ENCODE measurements at regions not wholly inside any gene's neighbourhood (a gene's known extent, or its start where the extent isn't known, plus 50 kb on each side); places are given as distances from the start of the nearest gene placed in this dataset.

DNA sequence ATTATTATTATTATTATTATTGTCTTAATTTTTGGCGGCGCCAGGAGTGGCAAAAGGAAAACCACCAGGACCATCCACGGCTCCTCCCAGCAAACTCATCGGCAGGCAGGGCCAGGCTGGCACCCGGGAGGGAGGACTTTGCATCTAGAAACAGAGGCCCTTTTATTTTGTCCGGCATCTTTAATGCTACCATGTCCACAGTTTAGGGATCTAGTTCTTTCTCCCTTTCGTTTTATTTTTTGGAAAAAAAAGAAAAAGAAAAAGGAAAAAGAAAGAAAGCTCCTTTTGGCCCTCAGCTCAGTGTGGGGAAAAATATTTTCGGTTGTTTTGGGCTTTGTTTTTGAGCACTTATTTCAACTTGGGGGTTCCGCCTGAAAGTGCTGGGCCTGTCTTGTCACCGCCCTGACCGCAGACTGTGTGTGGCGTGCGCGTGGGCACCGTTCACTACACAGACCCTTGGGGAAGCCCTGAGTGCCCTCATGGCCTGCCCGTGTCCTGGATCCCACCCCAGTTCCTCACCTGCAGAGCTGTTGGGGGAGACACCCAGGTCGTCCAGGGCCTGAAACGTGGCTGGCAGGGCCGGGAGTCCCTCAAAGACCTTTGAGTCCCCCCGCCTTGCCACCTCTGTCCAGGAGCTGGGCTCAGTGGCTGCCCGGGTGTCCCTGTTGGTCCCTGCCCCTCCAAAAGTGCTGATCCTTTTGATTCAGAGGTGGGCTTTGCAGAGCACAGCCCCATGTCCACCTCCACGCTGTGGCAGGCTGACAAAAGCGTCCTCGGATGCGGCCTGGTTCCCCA, 69.1 kb upstream of the PPARA start:
- Histone ChIP-seq H3K4me1 (peaks cover 1 to 27% of the 10 kb centered on the region in 2 donors), H3K9me3 (no peaks in the 10 kb centered on the region), H3K27ac (peak overlapping the region; percentile 99 to 100), H3K36me3 (no peaks in the 10 kb centered on the region), H3K4me3 (peak overlapping the region; percentile 88 to 94), H3K27me3 (no peaks in the 10 kb centered on the region)
- TF ChIP-seq, protein P1, sequence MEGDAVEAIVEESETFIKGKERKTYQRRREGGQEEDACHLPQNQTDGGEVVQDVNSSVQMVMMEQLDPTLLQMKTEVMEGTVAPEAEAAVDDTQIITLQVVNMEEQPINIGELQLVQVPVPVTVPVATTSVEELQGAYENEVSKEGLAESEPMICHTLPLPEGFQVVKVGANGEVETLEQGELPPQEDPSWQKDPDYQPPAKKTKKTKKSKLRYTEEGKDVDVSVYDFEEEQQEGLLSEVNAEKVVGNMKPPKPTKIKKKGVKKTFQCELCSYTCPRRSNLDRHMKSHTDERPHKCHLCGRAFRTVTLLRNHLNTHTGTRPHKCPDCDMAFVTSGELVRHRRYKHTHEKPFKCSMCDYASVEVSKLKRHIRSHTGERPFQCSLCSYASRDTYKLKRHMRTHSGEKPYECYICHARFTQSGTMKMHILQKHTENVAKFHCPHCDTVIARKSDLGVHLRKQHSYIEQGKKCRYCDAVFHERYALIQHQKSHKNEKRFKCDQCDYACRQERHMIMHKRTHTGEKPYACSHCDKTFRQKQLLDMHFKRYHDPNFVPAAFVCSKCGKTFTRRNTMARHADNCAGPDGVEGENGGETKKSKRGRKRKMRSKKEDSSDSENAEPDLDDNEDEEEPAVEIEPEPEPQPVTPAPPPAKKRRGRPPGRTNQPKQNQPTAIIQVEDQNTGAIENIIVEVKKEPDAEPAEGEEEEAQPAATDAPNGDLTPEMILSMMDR (IDR thresholded peaks at IDR 0.05) = no peak
- no peak for TF ChIP-seq POLR2A (IDR thresholded peaks at IDR 0.05)
- intact Hi-C loops (cut with DNase I; ENCODE audit: low total_unique reads) = no loop called here
- DNase-seq = peak; percentile 30 to 46

DNA sequence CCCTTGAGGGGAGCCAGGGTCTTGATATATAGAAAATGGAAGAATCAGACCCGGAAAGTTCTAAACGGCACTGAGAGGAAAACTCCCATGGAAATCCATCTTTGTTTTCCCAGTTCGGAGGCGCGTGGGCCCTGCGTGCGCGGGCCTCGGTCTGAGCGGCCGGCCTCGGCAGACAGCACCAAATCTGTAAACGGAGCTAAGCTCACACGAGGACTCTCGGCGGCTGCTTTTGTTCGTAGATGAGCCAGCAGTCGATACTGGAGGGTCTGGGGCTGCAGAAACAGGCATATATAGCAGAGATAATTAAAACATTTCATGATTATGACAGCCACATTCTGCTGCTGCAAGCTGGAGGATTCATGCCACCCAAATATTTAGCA, 68.5 kb upstream of the PPARA start:
- intact Hi-C loops (cut with DNase I; ENCODE audit: low total_unique reads) = no loop called here
- Histone ChIP-seq H3K36me3 (no peaks in the 10 kb centered on the region), H3K27ac (peak overlapping the region; percentile 99 to 100), H3K4me3 (peak overlapping the region; percentile 88 to 94), H3K27me3 (no peaks in the 10 kb centered on the region), H3K4me1 (peaks cover 7 to 30% of the 10 kb centered on the region in 2 donors), H3K9me3 (no peaks in the 10 kb centered on the region)
- TF ChIP-seq POLR2A (IDR thresholded peaks at IDR 0.05) = no peak
- TF ChIP-seq, protein P1 (IDR thresholded peaks at IDR 0.05) = no peak
- DNase-seq = peak; percentile 23 to 45

DNA sequence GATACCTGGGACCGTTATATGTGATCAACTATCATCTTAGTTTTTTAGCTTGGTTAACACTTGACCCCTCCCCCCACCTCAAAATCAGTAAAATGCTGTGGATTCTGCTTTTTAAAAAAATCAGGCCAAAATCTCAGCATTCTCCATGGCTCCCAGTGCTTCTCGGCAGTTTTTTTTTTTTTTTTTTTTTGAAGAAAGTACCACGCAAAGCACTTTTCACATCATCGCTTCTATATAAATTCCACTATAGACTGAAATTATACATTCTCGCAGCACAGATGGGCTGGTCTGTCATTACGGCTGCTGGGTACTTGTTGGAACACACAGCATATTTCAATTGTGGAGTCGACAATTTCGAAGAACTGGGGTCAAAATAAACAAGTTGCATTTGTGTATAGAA, 67.7 kb upstream of the PPARA start:
- H3K4me3 ChIP-seq = peak overlapping the region; percentile 88 to 94
- intact Hi-C loops (cut with DNase I; ENCODE audit: low total_unique reads) = no loop called here
- no peak for DNase-seq

DNA sequence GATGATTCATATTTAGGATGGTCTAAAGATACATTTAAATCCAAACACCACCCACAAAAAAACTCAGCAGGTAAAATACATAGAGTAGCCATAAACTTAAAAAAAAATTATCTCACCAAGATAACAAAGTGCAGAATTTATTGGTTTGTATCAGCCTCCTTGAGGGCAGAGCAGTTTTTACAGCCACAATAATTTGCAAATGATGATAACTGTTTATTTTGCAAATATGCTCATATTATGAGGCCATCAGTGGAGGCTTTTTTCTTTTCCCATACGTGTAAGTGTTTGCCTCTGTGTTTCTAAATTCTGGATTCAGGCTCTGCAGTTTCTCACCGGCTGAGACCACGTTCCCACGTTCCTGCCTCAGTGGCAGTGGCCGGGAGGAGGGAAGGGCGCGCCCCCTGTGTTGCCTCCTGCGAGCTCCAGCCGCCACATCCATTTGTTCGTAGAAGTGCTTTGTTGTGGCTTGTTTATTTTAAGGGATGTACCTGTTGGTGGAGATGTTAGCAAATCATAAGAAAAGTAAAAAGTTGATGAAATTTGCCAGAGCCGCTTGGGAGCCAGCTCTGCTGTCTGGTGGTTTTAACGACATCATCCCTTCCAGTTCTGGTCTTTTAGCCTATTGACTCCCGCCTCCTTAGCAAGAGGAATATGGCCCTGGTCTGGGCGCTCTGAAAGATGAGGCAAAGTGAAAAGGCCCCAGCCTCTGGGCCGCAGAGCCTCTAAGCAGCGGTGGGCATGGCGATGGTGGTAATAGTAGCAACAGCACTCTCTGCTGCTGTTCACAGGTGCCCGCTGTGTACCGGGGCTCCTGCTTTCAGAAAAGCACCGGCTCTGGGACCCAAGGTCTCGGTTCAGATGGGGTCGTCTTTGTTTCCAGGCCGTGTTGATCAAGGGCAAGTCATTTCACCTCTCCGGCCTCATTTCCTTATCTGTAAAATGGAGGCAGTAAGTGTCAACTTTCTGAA, 66.7 kb upstream of the PPARA start:
- Histone ChIP-seq H3K27me3 (no peaks in the 10 kb centered on the region), H3K4me3 (peak overlapping the region; percentile 19 to 88), H3K4me1 (peaks cover 17 to 41% of the 10 kb centered on the region in 2 donors), H3K36me3 (no peaks in the 10 kb centered on the region), H3K27ac (peak overlapping the region; percentile 99 to 100), H3K9me3 (no peaks in the 10 kb centered on the region)
- DNase-seq = peak; percentile 27 to 34
- no peak for TF ChIP-seq POLR2A (IDR thresholded peaks at IDR 0.05)
- TF ChIP-seq, protein P1 (IDR thresholded peaks at IDR 0.05) = no peak
- intact Hi-C loops (cut with DNase I; ENCODE audit: low total_unique reads) = no loop called here

More for the DNA sequence above, 67.7 kb upstream of the PPARA start:
- Histone ChIP-seq H3K9me3 (no peaks in the 10 kb centered on the region), H3K27me3 (no peaks in the 10 kb centered on the region), H3K4me1 (peaks cover 15 to 34% of the 10 kb centered on the region in 2 donors), H3K27ac (peak overlapping the region; percentile 99 to 100), H3K36me3 (no peaks in the 10 kb centered on the region)
- TF ChIP-seq, protein P1 (IDR thresholded peaks at IDR 0.05) = no peak
- no peak for TF ChIP-seq POLR2A (IDR thresholded peaks at IDR 0.05)
